ENCODE measurements at regions not wholly inside any gene's neighbourhood (a gene's known extent, or its start where the extent isn't known, plus 50 kb on each side); places are given as distances from the start of the nearest gene placed in this dataset.

GRCh38 chr11:127205688-127206217 lies 205.2 kb upstream of the KIRREL3 start:
- no peak for DNase-seq (ENCODE audit: low read depth in 3 of 3, low spot score in 1 of 3)

DNA sequence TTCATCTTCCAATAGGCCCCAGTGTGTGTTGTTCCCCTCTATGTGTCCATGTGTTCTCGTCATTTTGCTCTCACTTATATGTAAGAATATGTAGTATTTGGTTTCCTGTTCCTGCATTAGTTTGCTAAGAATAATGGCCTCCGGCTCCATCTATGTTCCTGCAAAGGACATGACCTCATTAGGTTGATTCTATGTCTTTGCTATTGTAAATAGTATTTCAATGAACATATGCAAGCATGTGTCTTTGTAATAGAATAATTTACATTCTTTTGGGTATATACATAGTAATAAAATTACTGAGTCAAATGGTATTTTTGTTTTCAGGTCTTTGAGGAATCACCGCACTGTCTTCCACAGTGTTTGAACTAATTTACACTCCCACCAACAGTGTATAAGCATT lies 202.9 kb upstream of the KIRREL3 start:
- DNase-seq (ENCODE audit: low read depth in 3 of 3, low spot score in 1 of 3), result no peak

GRCh38 chr11:127202105-127202504 lies 201.5 kb upstream of the KIRREL3 start:
- DNase-seq (ENCODE audit: low read depth in 3 of 3, low spot score in 1 of 3), result no peak

DNA sequence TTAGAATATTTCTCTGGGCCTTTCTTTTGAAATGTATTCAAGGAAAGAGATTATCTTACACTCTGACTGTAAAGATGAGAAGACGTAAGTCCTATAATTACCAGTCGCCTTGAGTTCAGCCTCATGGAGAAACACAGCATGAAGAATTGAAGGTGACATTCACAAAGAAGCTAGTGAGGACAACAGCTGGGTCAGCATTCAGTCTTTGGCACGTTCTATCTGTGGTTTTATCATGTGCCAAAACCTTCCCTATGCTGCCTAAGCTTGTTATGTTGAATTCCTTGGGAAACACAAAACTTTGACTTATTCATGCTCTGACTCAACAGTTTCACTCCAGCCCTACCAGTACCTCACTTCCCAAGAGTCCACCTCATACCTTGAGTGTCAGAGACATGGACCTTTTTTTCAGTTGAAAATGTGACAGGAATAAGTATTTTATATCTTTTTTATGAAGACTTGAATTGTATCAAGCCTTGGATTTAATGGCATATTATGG lies 198.8 kb upstream of the KIRREL3 start:
- no peak for DNase-seq (ENCODE audit: low read depth in 3 of 3, low spot score in 1 of 3)

DNA sequence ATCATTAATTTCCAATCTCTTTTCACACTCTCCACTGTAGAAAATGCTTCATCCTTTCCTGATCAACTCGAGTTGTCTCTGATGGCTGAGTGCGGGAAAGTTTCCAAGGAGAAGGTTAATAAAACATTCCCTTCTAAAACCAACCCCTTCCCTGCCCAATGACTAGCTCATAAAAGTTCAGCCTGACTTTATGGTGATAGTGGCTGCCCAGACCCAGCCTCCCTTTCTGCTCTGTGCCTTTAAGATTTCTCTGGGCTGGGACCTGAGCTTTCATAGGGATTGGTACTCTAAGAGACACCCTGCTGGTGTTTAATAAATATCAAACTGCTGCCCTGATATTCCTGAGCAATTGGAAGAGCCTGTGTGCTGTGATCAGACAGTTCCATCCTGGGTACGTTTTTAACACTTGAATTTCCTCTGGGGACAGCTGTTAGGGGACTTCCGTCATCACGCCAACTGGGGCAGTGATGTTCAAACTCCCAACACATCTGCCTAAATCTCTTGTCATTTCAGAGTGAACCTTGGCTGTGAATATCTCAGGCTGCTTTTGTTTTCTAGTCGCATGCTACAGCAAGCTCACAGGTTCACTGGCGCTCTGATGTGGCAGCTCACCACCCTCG lies 195.0 kb upstream of the KIRREL3 start:
- DNase-seq (ENCODE audit: low read depth in 3 of 3, low spot score in 1 of 3), result no peak

- no peak for DNase-seq (ENCODE audit: low read depth in 3 of 3, low spot score in 1 of 3)
These were observed 194.0 kb upstream of the KIRREL3 start for GRCh38 chr11:127194521-127194920.

- no peak for DNase-seq (ENCODE audit: low read depth in 3 of 3, low spot score in 1 of 3)
These were observed 193.4 kb upstream of the KIRREL3 start for GRCh38 chr11:127193950-127194349.

- no peak for DNase-seq (ENCODE audit: low read depth in 3 of 3, low spot score in 1 of 3)
These were observed 191.1 kb upstream of the KIRREL3 start for GRCh38 chr11:127191689-127192088.

GRCh38 chr11:127191261-127191660 lies 190.7 kb upstream of the KIRREL3 start:
- no peak for DNase-seq (ENCODE audit: low read depth in 3 of 3, low spot score in 1 of 3)

- DNase-seq (ENCODE audit: low read depth in 3 of 3, low spot score in 1 of 3), result no peak
These were observed 182.1 kb upstream of the KIRREL3 start for GRCh38 chr11:127182586-127183203.

GRCh38 chr11:127157225-127157624 lies 156.7 kb upstream of the KIRREL3 start:
- no peak for DNase-seq (ENCODE audit: low read depth in 3 of 3, low spot score in 1 of 3)

DNA sequence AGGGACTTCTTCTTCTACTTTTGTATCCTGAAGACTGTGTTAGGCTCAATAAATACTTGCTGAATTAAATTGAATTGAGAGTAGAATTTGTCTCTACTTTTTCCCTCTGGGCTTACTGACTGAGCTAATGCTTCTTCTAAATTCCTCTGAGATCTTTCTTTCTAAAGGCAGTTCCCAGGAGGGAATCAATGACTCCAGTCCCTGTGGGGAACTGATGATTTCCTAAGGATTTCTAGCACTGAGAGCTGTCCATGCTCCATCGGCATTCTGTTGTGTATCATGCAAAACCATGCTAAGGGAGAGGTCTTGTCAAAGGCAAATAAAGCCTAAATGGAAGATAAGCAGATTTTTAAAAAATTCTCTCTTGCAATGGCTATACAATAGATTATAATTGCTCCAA lies 148.8 kb upstream of the KIRREL3 start:
- DNase-seq (ENCODE audit: low read depth in 3 of 3, low spot score in 1 of 3), result no peak

- DNase-seq (ENCODE audit: low read depth in 3 of 3, low spot score in 1 of 3), result no peak
These were observed 142.7 kb upstream of the KIRREL3 start for GRCh38 chr11:127143251-127143650.

GRCh38 chr11:127138613-127139012 lies 138.0 kb upstream of the KIRREL3 start:
- DNase-seq (ENCODE audit: low read depth in 3 of 3, low spot score in 1 of 3), result no peak

DNA sequence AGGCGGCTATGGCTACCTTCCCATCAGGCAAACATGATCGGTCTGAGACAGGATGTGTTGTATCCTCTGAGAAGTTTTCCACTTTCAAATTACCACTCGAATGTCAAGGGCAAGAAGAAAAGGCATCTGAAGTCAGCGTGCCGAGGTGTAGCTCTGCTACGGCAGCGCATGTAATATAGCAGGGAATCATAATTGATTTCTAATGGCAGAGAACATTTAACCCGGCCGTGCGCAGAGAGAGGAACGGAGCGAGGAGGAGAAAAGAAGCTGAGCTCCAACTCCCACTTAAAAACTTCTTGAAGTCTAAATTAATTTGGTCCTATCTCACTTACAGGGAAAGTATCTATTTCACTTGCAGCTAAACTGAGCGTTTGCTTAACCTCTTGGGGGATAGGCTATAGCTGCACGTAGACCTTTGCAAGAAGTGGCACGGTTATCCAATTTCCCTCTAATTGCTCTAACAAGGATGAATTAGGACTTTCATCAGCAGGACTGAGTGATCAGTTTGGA lies 137.3 kb upstream of the KIRREL3 start:
- no peak for DNase-seq (ENCODE audit: low read depth in 3 of 3, low spot score in 1 of 3)

GRCh38 chr11:127136438-127136837 lies 135.9 kb upstream of the KIRREL3 start:
- DNase-seq (ENCODE audit: low read depth in 3 of 3, low spot score in 1 of 3), result no peak

GRCh38 chr11:127135256-127135655 lies 134.7 kb upstream of the KIRREL3 start:
- DNase-seq (ENCODE audit: low read depth in 3 of 3, low spot score in 1 of 3), result no peak

- no peak for DNase-seq (ENCODE audit: low read depth in 3 of 3, low spot score in 1 of 3)
These were observed 132.5 kb upstream of the KIRREL3 start for GRCh38 chr11:127133061-127133460.

- no peak for DNase-seq (ENCODE audit: low read depth in 3 of 3, low spot score in 1 of 3)
These were observed 129.8 kb upstream of the KIRREL3 start for GRCh38 chr11:127130321-127130720.

GRCh38 chr11:127126986-127127385 lies 126.4 kb upstream of the KIRREL3 start:
- DNase-seq (ENCODE audit: low read depth in 3 of 3, low spot score in 1 of 3), result no peak

- no peak for DNase-seq (ENCODE audit: low read depth in 3 of 3, low spot score in 1 of 3)
These were observed 118.8 kb upstream of the KIRREL3 start for GRCh38 chr11:127119356-127119755.

DNA sequence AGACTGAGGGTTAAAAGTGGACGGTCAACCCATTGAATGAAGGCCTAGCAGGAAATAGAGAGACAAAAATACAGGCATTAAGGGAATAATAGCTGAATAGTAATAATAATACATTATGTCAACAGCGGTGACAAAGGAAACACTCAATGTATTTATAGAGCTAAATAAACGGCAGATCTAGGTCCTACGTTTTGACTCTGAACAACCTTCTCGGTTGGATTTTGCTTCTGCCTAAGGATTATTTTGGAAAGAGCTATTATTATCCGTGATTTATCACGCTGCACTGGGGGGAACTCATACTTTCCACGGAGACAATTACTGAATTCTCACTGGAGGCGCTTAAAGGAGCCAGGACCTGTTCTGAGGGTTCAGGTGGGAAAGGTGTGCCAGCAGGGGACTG lies 118.2 kb upstream of the KIRREL3 start:
- no peak for DNase-seq (ENCODE audit: low read depth in 3 of 3, low spot score in 1 of 3)

Measured in stimulated activated CD4-positive, alpha-beta T cell treated with anti-CD3 and anti-CD28 coated beads, TNF-alpha, amount 100 ng/mL, for 1 hour (primary cell).